Mesenchymal stem cell (in vitro differentiated cells and primary cell): ENCODE measurements at regions not wholly inside any gene's neighbourhood (a gene's known extent, or its start where the extent isn't known, plus 50 kb on each side); places are given as distances from the start of the nearest gene placed in this dataset.
"Not testable (repeated sequence)": the region's sequence is repeated elsewhere in the genome, so short reads cannot be mapped to it uniquely, and the experiment has no call there.

Experiments
- DNase-seq: peaks from one replicate; pipeline ENCODE4 v3.0.0-alpha.2; 2013
- H2AFZ ChIP-seq: one replicate; pipeline ENCODE4 v1.6.1; 2013; ENCODE audit warnings: low read depth, mild to moderate bottlenecking, control low read depth, inconsistent platforms, low read length, moderate library complexity
- H2AK5ac ChIP-seq: 2 replicates; pipeline ENCODE4 v1.6.1; 2013; ENCODE audit warnings: low read length, moderate library complexity, mild to moderate bottlenecking, inconsistent platforms; ENCODE audit not compliant: severe bottlenecking
- H2BK120ac ChIP-seq: one replicate; pipeline ENCODE4 v1.6.1; 2013; ENCODE audit warnings: low read depth, mild to moderate bottlenecking, inconsistent platforms, low read length, moderate library complexity
- H2BK12ac ChIP-seq, 2 experiments: one replicate each; pipeline ENCODE4 v1.6.1; 2013; ENCODE audit warnings: inconsistent platforms in 2 of 2, low read length in 2 of 2, mild to moderate bottlenecking in 2 of 2, moderate library complexity in 2 of 2, control low read depth in 1 of 2
- H2BK15ac ChIP-seq: one replicate; pipeline ENCODE4 v1.6.1; 2013; ENCODE audit warnings: mild to moderate bottlenecking, low read depth, inconsistent platforms; ENCODE audit not compliant: poor library complexity, severe bottlenecking
- H2BK5ac ChIP-seq: 2 replicates; pipeline ENCODE4 v1.6.1; 2013; ENCODE audit warnings: low read depth, mild to moderate bottlenecking, low read length, control low read depth, inconsistent platforms; ENCODE audit not compliant: poor library complexity, severe bottlenecking
- H3K14ac ChIP-seq, 2 experiments: one replicate each; pipeline ENCODE4 v1.6.1; 2013; ENCODE audit warnings: inconsistent platforms in 2 of 2, low read length in 2 of 2, control low read depth in 1 of 2, mild to moderate bottlenecking in 1 of 2, moderate library complexity in 1 of 2
- H3K18ac ChIP-seq, 2 experiments: one replicate each; pipeline ENCODE4 v1.6.1; 2013; ENCODE audit warnings: inconsistent platforms in 2 of 2, low read length in 2 of 2, control low read depth in 1 of 2, low read depth in 1 of 2, mild to moderate bottlenecking in 1 of 2
- H3K23ac ChIP-seq, 2 experiments: one replicate each; pipeline ENCODE4 v1.6.1; 2013; ENCODE audit warnings: inconsistent platforms in 2 of 2, low read length in 2 of 2, mild to moderate bottlenecking in 2 of 2, moderate library complexity in 2 of 2, control low read depth in 1 of 2
- H3K27ac ChIP-seq: 2 replicates; pipeline ENCODE4 v1.5.1; 2013; ENCODE audit warnings: mild to moderate bottlenecking, moderate library complexity, low read length, control low read depth, inconsistent platforms; ENCODE audit not compliant: poor library complexity, severe bottlenecking
- H3K27me3 ChIP-seq, 2 experiments: 2 replicates each; pipeline versions ENCODE4 v1.6.1 to v1.7.0; 2013; ENCODE audit warnings: low read length in 2 of 2, mild to moderate bottlenecking in 2 of 2, moderate library complexity in 2 of 2, control low read depth in 1 of 2, inconsistent platforms in 1 of 2; ENCODE audit not compliant: control insufficient read depth in 1 of 2, insufficient read depth in 1 of 2
- H3K36me3 ChIP-seq, 2 experiments: 2 replicates each; pipeline versions ENCODE4 v1.6.1 to v1.7.0; 2013; ENCODE audit warnings: low read length in 2 of 2, control low read depth in 1 of 2, inconsistent platforms in 1 of 2, low read depth in 1 of 2, mild to moderate bottlenecking in 1 of 2; ENCODE audit not compliant: insufficient read depth in 2 of 2, control insufficient read depth in 1 of 2
- H3K4ac ChIP-seq, 2 experiments: one replicate each; pipeline ENCODE4 v1.6.1; 2013; ENCODE audit warnings: inconsistent platforms in 2 of 2, low read length in 2 of 2, mild to moderate bottlenecking in 2 of 2, moderate library complexity in 2 of 2, control low read depth in 1 of 2, low read depth in 1 of 2
- H3K4me1 ChIP-seq: 2 replicates; pipeline ENCODE4 v1.6.1; 2013; ENCODE audit warnings: low read depth, low read length, control low read depth; ENCODE audit not compliant: control insufficient read depth, insufficient read depth
- H3K4me2 ChIP-seq: 2 replicates; pipeline ENCODE4 v1.6.1; 2013; ENCODE audit warnings: low read length, mild to moderate bottlenecking, inconsistent platforms; ENCODE audit not compliant: poor library complexity, severe bottlenecking
- H3K4me3 ChIP-seq, 2 experiments: 2 replicates each; pipeline versions ENCODE4 v1.5.1 to v1.7.0; 2013; ENCODE audit warnings: low read length in 2 of 2, mild to moderate bottlenecking in 2 of 2, control low read depth in 1 of 2, low read depth in 1 of 2; ENCODE audit not compliant: insufficient read depth in 1 of 2
- H3K79me1 ChIP-seq: replicated peaks from 2 replicates; pipeline ENCODE4 v1.6.1; 2013; ENCODE audit warnings: mild to moderate bottlenecking, control low read depth, low read length, inconsistent platforms; ENCODE audit not compliant: poor library complexity, severe bottlenecking
- H3K9ac ChIP-seq: 2 replicates; pipeline ENCODE4 v1.7.0; 2013; ENCODE audit warnings: mild to moderate bottlenecking, low read length, moderate library complexity
- H3K9me3 ChIP-seq: 2 replicates; pipeline ENCODE4 v1.7.0; 2013; ENCODE audit warnings: mild to moderate bottlenecking, low read length; ENCODE audit not compliant: control insufficient read depth
- H4K8ac ChIP-seq: one replicate; pipeline ENCODE4 v1.6.1; 2013; ENCODE audit warnings: inconsistent platforms, mild to moderate bottlenecking, low read length, moderate library complexity
- H4K91ac ChIP-seq: one replicate; pipeline ENCODE4 v1.6.1; 2013; ENCODE audit warnings: mild to moderate bottlenecking, low read length, inconsistent platforms
- WGBS: methylation state at CpG from one replicate; pipeline ENCODE4 v1.1.7; 2013; ENCODE audit warnings: mixed read lengths; 5-methylcytosine and 5-hydroxymethylcytosine counted together

GRCh38 chr17:65305778-65306177, 168.6 kb downstream of the RGS9 start:
- Histone ChIP-seq H2BK5ac (no peak overlapping the region), H3K14ac (no peak overlapping the region), H3K4me2 (no peak overlapping the region), H3K9ac (no peak overlapping the region), H3K79me1 (no peaks in the 10 kb centered on the region), H3K9me3 (peaks cover 6% of the 10 kb centered on the region), H3K23ac (no peak overlapping the region), H3K4me3 (no peak overlapping the region), H2BK15ac (no peak overlapping the region), H3K36me3 (no peaks in the 10 kb centered on the region), H3K27ac (no peak overlapping the region), H3K27me3 (peaks cover 17 to 53% of the 10 kb centered on the region in 2 experiments), H3K4ac (no peak overlapping the region), H2AK5ac (no peak overlapping the region), H2BK120ac (no peak overlapping the region), H3K18ac (no peak overlapping the region), H3K4me1 (peaks cover 2% of the 10 kb centered on the region), H2AFZ (no peak overlapping the region), H4K8ac (no peak overlapping the region), H2BK12ac (no peak overlapping the region), H4K91ac (no peak overlapping the region)
- 75% methylated on average over 1 of the region's 1 CpG for WGBS
- no peak for DNase-seq

DNA sequence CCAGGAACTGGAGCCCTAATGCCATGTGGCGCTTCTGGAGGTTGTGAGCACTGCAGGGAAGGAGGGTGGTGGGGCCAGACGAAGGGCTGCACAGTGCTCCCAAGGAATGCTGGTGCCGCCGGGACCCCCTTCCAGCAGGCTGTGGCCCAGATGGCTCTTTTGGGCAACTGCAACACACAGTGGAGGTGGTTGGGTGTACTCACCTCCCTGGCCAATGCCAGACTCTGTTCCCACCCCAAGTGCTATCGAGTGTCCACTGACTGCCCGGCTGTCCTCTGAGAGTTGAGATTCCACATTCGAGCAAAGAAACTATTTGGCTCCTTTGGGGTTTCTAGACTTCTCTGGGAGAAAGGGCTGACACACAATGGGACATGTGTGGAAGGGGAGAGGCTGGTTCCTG, 167.9 kb downstream of the RGS9 start:
- no peak overlapping the region for H3K9ac ChIP-seq
- no peak overlapping the region for H2BK120ac ChIP-seq
- DNase-seq: no peak
- no peak overlapping the region for H3K4ac ChIP-seq
- no peak overlapping the region for H3K4me3 ChIP-seq
- no peak overlapping the region for H3K23ac ChIP-seq
- H2AK5ac ChIP-seq: no peak overlapping the region
- no peaks in the 10 kb centered on the region for H3K36me3 ChIP-seq
- WGBS: 91% methylated on average over 7 of the region's 7 CpGs
- H2BK5ac ChIP-seq: no peak overlapping the region
- H3K14ac ChIP-seq: no peak overlapping the region
- peaks cover 17 to 51% of the 10 kb centered on the region in 2 experiments for H3K27me3 ChIP-seq
- H3K27ac ChIP-seq: no peak overlapping the region
- H3K9me3 ChIP-seq: peaks cover 8% of the 10 kb centered on the region
- H3K4me2 ChIP-seq: no peak overlapping the region
- no peak overlapping the region for H2BK12ac ChIP-seq
- no peak overlapping the region for H4K8ac ChIP-seq
- peaks cover 2% of the 10 kb centered on the region for H3K4me1 ChIP-seq
- H2AFZ ChIP-seq: no peak overlapping the region
- no peaks in the 10 kb centered on the region for H3K79me1 ChIP-seq
- no peak overlapping the region for H4K91ac ChIP-seq
- no peak overlapping the region for H3K18ac ChIP-seq
- no peak overlapping the region for H2BK15ac ChIP-seq

DNA sequence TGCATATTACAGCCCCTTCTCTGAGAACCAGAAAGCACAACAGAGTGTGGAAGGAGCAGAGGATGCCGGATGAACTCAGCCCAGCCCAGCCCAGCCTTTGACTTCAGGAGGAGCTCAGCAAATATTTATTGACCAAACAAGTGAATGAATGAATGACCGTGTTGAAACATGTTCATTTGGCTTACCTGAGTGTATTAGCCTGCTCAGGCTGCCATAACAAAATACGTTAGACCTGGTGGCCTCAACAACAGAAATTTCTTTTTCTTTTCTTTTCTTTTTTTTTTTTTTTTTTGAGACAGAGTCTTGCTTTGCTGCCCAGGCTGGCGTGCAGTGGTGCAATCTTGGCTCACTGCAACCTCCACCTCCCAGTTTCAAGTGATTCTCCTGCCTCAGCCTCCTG, 164.7 kb downstream of the RGS9 start:
- H3K27me3 ChIP-seq: peaks cover 14 to 38% of the 10 kb centered on the region in 2 experiments
- H3K9me3 ChIP-seq, H4K91ac ChIP-seq, H2AFZ ChIP-seq, H2BK12ac ChIP-seq, H3K14ac ChIP-seq, H3K4ac ChIP-seq, H2AK5ac ChIP-seq, H3K4me3 ChIP-seq, H4K8ac ChIP-seq, H2BK5ac ChIP-seq, H3K36me3 ChIP-seq, H3K27ac ChIP-seq, H2BK15ac ChIP-seq, DNase-seq, H3K4me1 ChIP-seq, H3K9ac ChIP-seq, H2BK120ac ChIP-seq, H3K4me2 ChIP-seq, H3K23ac ChIP-seq, H3K79me1 ChIP-seq, H3K18ac ChIP-seq: not testable (repeated sequence)
- 79% methylated on average over 4 of the region's 4 CpGs for WGBS

GRCh38 chr17:65301184-65301583, 164.0 kb downstream of the RGS9 start:
- no peak overlapping the region for H2BK120ac ChIP-seq
- no peak overlapping the region for H3K23ac ChIP-seq
- H4K8ac ChIP-seq: no peak overlapping the region
- peaks cover 8% of the 10 kb centered on the region for H3K9me3 ChIP-seq
- no peak overlapping the region for H3K4ac ChIP-seq
- no peak overlapping the region for H2BK12ac ChIP-seq
- H3K27me3 ChIP-seq: peaks cover 14 to 31% of the 10 kb centered on the region in 2 experiments
- H4K91ac ChIP-seq: no peak overlapping the region
- H3K4me2 ChIP-seq: no peak overlapping the region
- H2BK5ac ChIP-seq: no peak overlapping the region
- no peak overlapping the region for H3K14ac ChIP-seq
- no peak overlapping the region for H3K27ac ChIP-seq
- H3K36me3 ChIP-seq: no peaks in the 10 kb centered on the region
- WGBS: 93% methylated on average over 2 of the region's 2 CpGs
- H3K4me3 ChIP-seq: no peak overlapping the region
- no peak overlapping the region for H3K18ac ChIP-seq
- H2BK15ac ChIP-seq: no peak overlapping the region
- H3K4me1 ChIP-seq: peaks cover 3% of the 10 kb centered on the region
- no peak for DNase-seq
- H2AK5ac ChIP-seq: no peak overlapping the region
- no peak overlapping the region for H2AFZ ChIP-seq
- H3K79me1 ChIP-seq: no peaks in the 10 kb centered on the region
- H3K9ac ChIP-seq: no peak overlapping the region
